PC-9 (cell line): ENCODE measurements at regions not wholly inside any gene's neighbourhood (a gene's known extent, or its start where the extent isn't known, plus 50 kb on each side); places are given as distances from the start of the nearest gene placed in this dataset.

Experiments used
- EZH2 ChIP-seq: fragments of 200-600 bp; sonication (generic); IDR thresholded peaks from 2 replicates; pipeline ENCODE4 v1.8.0; 2017; ENCODE audit warnings: antibody characterized with exemption, low read depth
- TF ChIP-seq, protein P1 (sequence below): fragments of 200-600 bp; sonication (generic); conservative IDR thresholded peaks from 2 replicates; pipeline ENCODE4 v1.6.1; 2017; ENCODE audit warnings: mixed run types, antibody characterized with exemption, mild to moderate bottlenecking, moderate library complexity

- TF ChIP-seq, protein P1, sequence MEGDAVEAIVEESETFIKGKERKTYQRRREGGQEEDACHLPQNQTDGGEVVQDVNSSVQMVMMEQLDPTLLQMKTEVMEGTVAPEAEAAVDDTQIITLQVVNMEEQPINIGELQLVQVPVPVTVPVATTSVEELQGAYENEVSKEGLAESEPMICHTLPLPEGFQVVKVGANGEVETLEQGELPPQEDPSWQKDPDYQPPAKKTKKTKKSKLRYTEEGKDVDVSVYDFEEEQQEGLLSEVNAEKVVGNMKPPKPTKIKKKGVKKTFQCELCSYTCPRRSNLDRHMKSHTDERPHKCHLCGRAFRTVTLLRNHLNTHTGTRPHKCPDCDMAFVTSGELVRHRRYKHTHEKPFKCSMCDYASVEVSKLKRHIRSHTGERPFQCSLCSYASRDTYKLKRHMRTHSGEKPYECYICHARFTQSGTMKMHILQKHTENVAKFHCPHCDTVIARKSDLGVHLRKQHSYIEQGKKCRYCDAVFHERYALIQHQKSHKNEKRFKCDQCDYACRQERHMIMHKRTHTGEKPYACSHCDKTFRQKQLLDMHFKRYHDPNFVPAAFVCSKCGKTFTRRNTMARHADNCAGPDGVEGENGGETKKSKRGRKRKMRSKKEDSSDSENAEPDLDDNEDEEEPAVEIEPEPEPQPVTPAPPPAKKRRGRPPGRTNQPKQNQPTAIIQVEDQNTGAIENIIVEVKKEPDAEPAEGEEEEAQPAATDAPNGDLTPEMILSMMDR = no peak
- TF ChIP-seq EZH2 = no peak
Observed at GRCh38 chr4:186400676-186401075, 134.7 kb downstream of the F11 start.
